Chondrocyte (in vitro differentiated cells): ENCODE measurements at regions not wholly inside any gene's neighbourhood (a gene's known extent, or its start where the extent isn't known, plus 50 kb on each side); places are given as distances from the start of the nearest gene placed in this dataset.

ENCODE experiments used
- DNase-seq: peaks from one replicate; pipeline ENCODE4 v3.0.0; 2021; ENCODE audit warnings: mixed read lengths, low spot score
- H3K27ac Mint-ChIP-seq: one replicate; pipeline ENCODE4 v1.8.0; 2021; ENCODE audit warnings: mild to moderate bottlenecking, moderate library complexity, mixed read lengths; ENCODE audit not compliant: unreplicated experiment
- H3K27me3 Mint-ChIP-seq: 2 replicates; pipeline ENCODE4 v1.8.0; 2021; ENCODE audit warnings: low read depth, mixed read lengths
- H3K36me3 Mint-ChIP-seq: 2 replicates; pipeline ENCODE4 v1.8.0; 2021; ENCODE audit warnings: low read depth, mixed read lengths
- H3K4me1 Mint-ChIP-seq: 2 replicates; pipeline ENCODE4 v1.8.0; 2021; ENCODE audit warnings: low read depth, mild to moderate bottlenecking, mixed read lengths
- H3K4me3 Mint-ChIP-seq: one replicate; pipeline ENCODE4 v1.8.0; 2021; ENCODE audit warnings: mild to moderate bottlenecking, moderate library complexity, mixed read lengths; ENCODE audit not compliant: unreplicated experiment
- H3K9me3 Mint-ChIP-seq: 2 replicates; pipeline ENCODE4 v1.8.0; 2021; ENCODE audit warnings: low read depth, mixed read lengths
- CTCF ChIP-seq: fragments of 200-600 bp; sonication (generic); IDR thresholded peaks from 2 replicates; pipeline ENCODE4 v1.5.0; 2021; ENCODE audit warnings: antibody characterized with exemption, mild to moderate bottlenecking, moderate library complexity

GRCh38 chr13:33466262-33466661 is 180.7 kb upstream of the STARD13 start:
- Mint-ChIP-seq H3K27me3 (no peaks in the 10 kb centered on the region), H3K36me3 (no peaks in the 10 kb centered on the region), H3K27ac (no peak overlapping the region), H3K4me1 (no peaks in the 10 kb centered on the region), H3K9me3 (no peaks in the 10 kb centered on the region), H3K4me3 (no peak overlapping the region)
- DNase-seq = no peak
- TF ChIP-seq CTCF = peak; percentile 64

- Mint-ChIP-seq H3K36me3 (no peaks in the 10 kb centered on the region), H3K4me3 (no peak overlapping the region), H3K9me3 (no peaks in the 10 kb centered on the region), H3K27ac (no peak overlapping the region), H3K4me1 (no peaks in the 10 kb centered on the region), H3K27me3 (no peaks in the 10 kb centered on the region)
- no peak for DNase-seq
- no peak for TF ChIP-seq CTCF
Observed at GRCh38 chr13:33467556-33467955, 182.0 kb upstream of the STARD13 start.

- DNase-seq = no peak
- Mint-ChIP-seq H3K9me3 (peaks cover 4% of the 10 kb centered on the region), H3K4me3 (no peak overlapping the region), H3K4me1 (no peaks in the 10 kb centered on the region), H3K27ac (no peak overlapping the region), H3K36me3 (no peaks in the 10 kb centered on the region), H3K27me3 (no peaks in the 10 kb centered on the region)
- TF ChIP-seq CTCF = no peak
Observed at GRCh38 chr13:33471204-33471603, 185.6 kb upstream of the STARD13 start.

GRCh38 chr13:33472446-33472845 is 186.9 kb upstream of the STARD13 start:
- H3K36me3 Mint-ChIP-seq = peaks cover under 1% of the 10 kb centered on the region
- no peak for TF ChIP-seq CTCF
- DNase-seq = no peak
- no peak overlapping the region for H3K4me3 Mint-ChIP-seq
- H3K27ac Mint-ChIP-seq = no peak overlapping the region
- no peaks in the 10 kb centered on the region for H3K27me3 Mint-ChIP-seq
- peaks cover 11% of the 10 kb centered on the region for H3K9me3 Mint-ChIP-seq
- no peaks in the 10 kb centered on the region for H3K4me1 Mint-ChIP-seq

GRCh38 chr13:33479105-33479504 is 193.6 kb upstream of the STARD13 start:
- Mint-ChIP-seq H3K4me3 (no peak overlapping the region), H3K27me3 (no peaks in the 10 kb centered on the region), H3K4me1 (peaks cover 7% of the 10 kb centered on the region), H3K9me3 (peaks cover 19% of the 10 kb centered on the region), H3K27ac (no peak overlapping the region), H3K36me3 (peaks cover 7% of the 10 kb centered on the region)
- TF ChIP-seq CTCF = no peak
- no peak for DNase-seq
